Breast epithelium (tissue), 3 donors: ENCODE measurements at regions not wholly inside any gene's neighbourhood (a gene's known extent, or its start where the extent isn't known, plus 50 kb on each side); places are given as distances from the start of the nearest gene placed in this dataset.

Experiments used
- CTCF ChIP-seq, 3 donors: fragments of 450-650 bp; IDR thresholded peaks; one replicate each; pipeline ENCODE4 v1.5.1; 2016 to 2017; ENCODE audit warnings: antibody characterized with exemption in 3 of 3, mild to moderate bottlenecking in 3 of 3, moderate library complexity in 3 of 3
- POLR2A ChIP-seq: fragments of 450-650 bp; IDR thresholded peaks from one replicate; pipeline ENCODE4 v1.6.1; 2016; ENCODE audit warnings: antibody characterized with exemption, mild to moderate bottlenecking, moderate library complexity
- POLR2AphosphoS5 ChIP-seq, 3 donors: sonication (generic); formaldehyde crosslinking; IDR thresholded peaks; one replicate each; pipeline ENCODE4 v1.6.1; 2017; ENCODE audit warnings: antibody characterized with exemption in 3 of 3

GRCh38 chr3:61349717-61350116 lies 98.5 kb upstream of the FHIT start:
- no peak for TF ChIP-seq CTCF (IDR thresholded peaks at IDR 0.05)
- no peak for TF ChIP-seq POLR2A
- TF ChIP-seq POLR2AphosphoS5 (IDR thresholded peaks at IDR 0.05), result no peak
